ENCODE measurements at regions not wholly inside any gene's neighbourhood (a gene's known extent, or its start where the extent isn't known, plus 50 kb on each side); places are given as distances from the start of the nearest gene placed in this dataset.

- no peak overlapping the region for H2AFZ ChIP-seq (ENCODE audit: low read depth, low read length)
- TF ChIP-seq EZH2phosphoT487 (IDR thresholded peaks at IDR 0.05; ENCODE audit: low read depth) (no peak), CTCF (IDR thresholded peaks at IDR 0.05; ENCODE audit: low read depth, low read length) (no peak)
- no peaks in the 10 kb centered on the region for H3K9me3 ChIP-seq (ENCODE audit: insufficient read depth, low read length)
- no peak overlapping the region for H3K4me2 ChIP-seq (ENCODE audit: low read length)
- H3K4me3 ChIP-seq (ENCODE audit: low read length): no peak overlapping the region
- no peaks in the 10 kb centered on the region for H3K79me2 ChIP-seq (ENCODE audit: low read length)
- no peak overlapping the region for H3K27ac ChIP-seq (ENCODE audit: low read length)
- no peaks in the 10 kb centered on the region for H3K36me3 ChIP-seq (replicated peaks; ENCODE audit: low read depth, low read length)
- H4K20me1 ChIP-seq (ENCODE audit: insufficient read depth, low read length): no peaks in the 10 kb centered on the region
- H3K4me1 ChIP-seq (ENCODE audit: low read length): no peaks in the 10 kb centered on the region
- no peaks in the 10 kb centered on the region; the same call in 1 of the 2 replicates for H3K27me3 ChIP-seq (ENCODE audit: low read depth, low read length)
- no peak overlapping the region for H3K9ac ChIP-seq (ENCODE audit: low read length)
Observed at GRCh38 chr16:87201052-87201451, 116.1 kb downstream of the C16orf95 start.

- Histone ChIP-seq H3K4me1 (ENCODE audit: low read length) (no peaks in the 10 kb centered on the region), H3K27ac (ENCODE audit: low read length) (no peak overlapping the region), H3K4me3 (ENCODE audit: low read length) (no peak overlapping the region), H2AFZ (ENCODE audit: low read depth, low read length) (no peak overlapping the region), H3K27me3 (ENCODE audit: low read depth, low read length) (no peaks in the 10 kb centered on the region; the same call in 1 of the 2 replicates), H3K9me3 (ENCODE audit: insufficient read depth, low read length) (no peaks in the 10 kb centered on the region), H3K79me2 (ENCODE audit: low read length) (no peaks in the 10 kb centered on the region), H3K4me2 (ENCODE audit: low read length) (no peak overlapping the region), H3K9ac (ENCODE audit: low read length) (no peak overlapping the region), H4K20me1 (ENCODE audit: insufficient read depth, low read length) (no peaks in the 10 kb centered on the region), H3K36me3 (replicated peaks; ENCODE audit: low read depth, low read length) (no peaks in the 10 kb centered on the region)
- TF ChIP-seq CTCF (IDR thresholded peaks at IDR 0.05; ENCODE audit: low read depth, low read length): no peak
- TF ChIP-seq EZH2phosphoT487 (IDR thresholded peaks at IDR 0.05; ENCODE audit: low read depth): no peak
Observed at GRCh38 chr16:87201790-87202189, 115.4 kb downstream of the C16orf95 start.

GRCh38 chr16:87202346-87202745 lies 114.8 kb downstream of the C16orf95 start:
- no peak overlapping the region for H3K27ac ChIP-seq (ENCODE audit: low read length)
- TF ChIP-seq EZH2phosphoT487 (IDR thresholded peaks at IDR 0.05; ENCODE audit: low read depth) (no peak), CTCF (IDR thresholded peaks at IDR 0.05; ENCODE audit: low read depth, low read length) (no peak)
- H3K4me1 ChIP-seq (ENCODE audit: low read length): no peaks in the 10 kb centered on the region
- no peaks in the 10 kb centered on the region for H3K36me3 ChIP-seq (replicated peaks; ENCODE audit: low read depth, low read length)
- no peak overlapping the region for H3K9ac ChIP-seq (ENCODE audit: low read length)
- H3K9me3 ChIP-seq (ENCODE audit: insufficient read depth, low read length): no peaks in the 10 kb centered on the region
- H3K4me3 ChIP-seq (ENCODE audit: low read length): no peak overlapping the region
- H3K27me3 ChIP-seq (ENCODE audit: low read depth, low read length): no peaks in the 10 kb centered on the region; the same call in 1 of the 2 replicates
- no peak overlapping the region for H2AFZ ChIP-seq (ENCODE audit: low read depth, low read length)
- H3K4me2 ChIP-seq (ENCODE audit: low read length): no peak overlapping the region
- no peaks in the 10 kb centered on the region for H4K20me1 ChIP-seq (ENCODE audit: insufficient read depth, low read length)
- H3K79me2 ChIP-seq (ENCODE audit: low read length): no peaks in the 10 kb centered on the region

GRCh38 chr16:87203060-87203656 lies 114.0 kb downstream of the C16orf95 start:
- H3K4me2 ChIP-seq (ENCODE audit: low read length): peak overlapping the region; percentile 39

More at GRCh38 chr16:87203060-87203656, 114.0 kb downstream of the C16orf95 start:
- Histone ChIP-seq H3K79me2 (ENCODE audit: low read length) (no peaks in the 10 kb centered on the region), H3K4me1 (ENCODE audit: low read length) (no peaks in the 10 kb centered on the region), H3K9me3 (ENCODE audit: insufficient read depth, low read length) (no peaks in the 10 kb centered on the region), H2AFZ (ENCODE audit: low read depth, low read length) (peak overlapping the region; percentile 82; the same call in 1 of the 2 replicates), H3K36me3 (replicated peaks; ENCODE audit: low read depth, low read length) (no peaks in the 10 kb centered on the region), H3K27ac (ENCODE audit: low read length) (no peak overlapping the region), H3K4me3 (ENCODE audit: low read length) (no peak overlapping the region), H4K20me1 (ENCODE audit: insufficient read depth, low read length) (no peaks in the 10 kb centered on the region), H3K9ac (ENCODE audit: low read length) (no peak overlapping the region), H3K27me3 (ENCODE audit: low read depth, low read length) (no peaks in the 10 kb centered on the region; the same call in 1 of the 2 replicates)
- TF ChIP-seq CTCF (IDR thresholded peaks at IDR 0.05; ENCODE audit: low read depth, low read length) (peak; percentile 86), EZH2phosphoT487 (IDR thresholded peaks at IDR 0.05; ENCODE audit: low read depth) (no peak)
